ENCODE measurements at regions not wholly inside any gene's neighbourhood (a gene's known extent, or its start where the extent isn't known, plus 50 kb on each side); places are given as distances from the start of the nearest gene placed in this dataset.

DNA sequence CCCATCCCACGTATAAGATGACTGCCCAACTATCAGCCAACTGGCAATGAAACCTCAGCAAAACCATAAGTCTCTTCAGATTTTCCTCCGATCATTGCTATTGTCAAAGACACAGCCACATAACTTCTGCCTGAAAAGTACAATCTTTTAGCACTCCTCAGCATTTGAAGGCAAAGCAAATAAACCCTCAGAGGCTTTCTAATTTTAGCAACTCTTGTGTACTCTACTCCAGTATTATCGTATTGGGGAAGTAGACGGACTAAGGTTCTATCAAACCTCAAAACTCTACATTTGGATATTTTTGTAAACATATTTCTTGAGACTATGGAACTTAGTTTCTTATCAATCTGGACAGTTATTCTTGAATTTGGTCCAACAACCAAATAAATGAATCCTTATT, 1206.2 kb upstream of the NCAM2 start:
- TF ChIP-seq MAX (IDR thresholded peaks at IDR 0.05; ENCODE audit: low read depth, low read length) = no peak
- TF ChIP-seq, protein P1, sequence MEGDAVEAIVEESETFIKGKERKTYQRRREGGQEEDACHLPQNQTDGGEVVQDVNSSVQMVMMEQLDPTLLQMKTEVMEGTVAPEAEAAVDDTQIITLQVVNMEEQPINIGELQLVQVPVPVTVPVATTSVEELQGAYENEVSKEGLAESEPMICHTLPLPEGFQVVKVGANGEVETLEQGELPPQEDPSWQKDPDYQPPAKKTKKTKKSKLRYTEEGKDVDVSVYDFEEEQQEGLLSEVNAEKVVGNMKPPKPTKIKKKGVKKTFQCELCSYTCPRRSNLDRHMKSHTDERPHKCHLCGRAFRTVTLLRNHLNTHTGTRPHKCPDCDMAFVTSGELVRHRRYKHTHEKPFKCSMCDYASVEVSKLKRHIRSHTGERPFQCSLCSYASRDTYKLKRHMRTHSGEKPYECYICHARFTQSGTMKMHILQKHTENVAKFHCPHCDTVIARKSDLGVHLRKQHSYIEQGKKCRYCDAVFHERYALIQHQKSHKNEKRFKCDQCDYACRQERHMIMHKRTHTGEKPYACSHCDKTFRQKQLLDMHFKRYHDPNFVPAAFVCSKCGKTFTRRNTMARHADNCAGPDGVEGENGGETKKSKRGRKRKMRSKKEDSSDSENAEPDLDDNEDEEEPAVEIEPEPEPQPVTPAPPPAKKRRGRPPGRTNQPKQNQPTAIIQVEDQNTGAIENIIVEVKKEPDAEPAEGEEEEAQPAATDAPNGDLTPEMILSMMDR (IDR thresholded peaks at IDR 0.05; ENCODE audit: low read depth, low read length) = no peak
- TF ChIP-seq POLR2A (IDR thresholded peaks at IDR 0.05; ENCODE audit: extremely low read depth, insufficient read length) = no peak
- no peak for TF ChIP-seq MYC (IDR thresholded peaks at IDR 0.05; ENCODE audit: low read depth, low read length)
- no peak for DNase-seq (ENCODE audit: low read depth)
- H3K4me3 ChIP-seq (ENCODE audit: low read depth, low read length) = no peak overlapping the region

DNA sequence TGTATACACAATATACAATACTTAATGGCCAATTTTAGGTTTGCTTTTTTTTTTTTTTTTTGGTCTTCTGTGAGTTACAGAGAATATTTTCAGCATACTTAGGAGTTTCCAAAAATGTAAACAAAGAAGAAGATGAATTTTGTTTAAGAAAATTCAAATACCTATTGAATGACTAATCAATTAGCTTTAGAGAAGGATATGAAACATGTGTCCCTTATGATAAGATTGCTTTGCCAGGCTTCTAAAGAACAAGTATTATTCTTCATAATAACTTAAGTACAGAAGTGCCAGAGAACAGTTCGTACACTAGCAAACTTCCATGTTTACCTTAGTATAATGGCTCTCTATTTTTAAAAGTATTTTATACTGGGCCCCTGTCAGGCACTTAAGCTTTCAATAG, 1191.0 kb upstream of the NCAM2 start:
- TF ChIP-seq MYC (IDR thresholded peaks at IDR 0.05; ENCODE audit: low read depth, low read length) = no peak
- TF ChIP-seq, protein P1 (IDR thresholded peaks at IDR 0.05; ENCODE audit: low read depth, low read length) = no peak
- no peak for TF ChIP-seq MAX (IDR thresholded peaks at IDR 0.05; ENCODE audit: low read depth, low read length)
- no peak for TF ChIP-seq POLR2A (IDR thresholded peaks at IDR 0.05; ENCODE audit: extremely low read depth, insufficient read length)
- no peak overlapping the region for H3K4me3 ChIP-seq (ENCODE audit: low read depth, low read length)
- DNase-seq (ENCODE audit: low read depth) = no peak

GRCh38 chr21:19810779-19811178, 1187.4 kb upstream of the NCAM2 start:
- no peak overlapping the region for H3K4me3 ChIP-seq (ENCODE audit: low read depth, low read length)
- TF ChIP-seq POLR2A (IDR thresholded peaks at IDR 0.05; ENCODE audit: extremely low read depth, insufficient read length) (no peak), MAX (IDR thresholded peaks at IDR 0.05; ENCODE audit: low read depth, low read length) (no peak), MYC (IDR thresholded peaks at IDR 0.05; ENCODE audit: low read depth, low read length) (no peak)
- DNase-seq (ENCODE audit: low read depth) = peak; percentile 15

- H3K4me3 ChIP-seq (ENCODE audit: low read depth, low read length) = no peak overlapping the region
- no peak for DNase-seq (ENCODE audit: low read depth)
- TF ChIP-seq POLR2A (IDR thresholded peaks at IDR 0.05; ENCODE audit: extremely low read depth, insufficient read length) (no peak), MYC (IDR thresholded peaks at IDR 0.05; ENCODE audit: low read depth, low read length) (no peak), MAX (IDR thresholded peaks at IDR 0.05; ENCODE audit: low read depth, low read length) (no peak)
- TF ChIP-seq, protein P1 (IDR thresholded peaks at IDR 0.05; ENCODE audit: low read depth, low read length) = no peak
These were observed 1167.8 kb upstream of the NCAM2 start for GRCh38 chr21:19830446-19830845.

- no peak overlapping the region for H3K4me3 ChIP-seq (ENCODE audit: low read depth, low read length)
- no peak for DNase-seq (ENCODE audit: low read depth)
- TF ChIP-seq MAX (IDR thresholded peaks at IDR 0.05; ENCODE audit: low read depth, low read length) (no peak), POLR2A (IDR thresholded peaks at IDR 0.05; ENCODE audit: extremely low read depth, insufficient read length) (no peak), MYC (IDR thresholded peaks at IDR 0.05; ENCODE audit: low read depth, low read length) (no peak)
- TF ChIP-seq, protein P1 (IDR thresholded peaks at IDR 0.05; ENCODE audit: low read depth, low read length) = no peak
These were observed 1165.7 kb upstream of the NCAM2 start for GRCh38 chr21:19832551-19832950.

- DNase-seq (ENCODE audit: low read depth) = no peak
- no peak for TF ChIP-seq POLR2A (IDR thresholded peaks at IDR 0.05; ENCODE audit: extremely low read depth, insufficient read length)
- no peak for TF ChIP-seq MYC (IDR thresholded peaks at IDR 0.05; ENCODE audit: low read depth, low read length)
- no peak for TF ChIP-seq MAX (IDR thresholded peaks at IDR 0.05; ENCODE audit: low read depth, low read length)
- TF ChIP-seq, protein P1 (IDR thresholded peaks at IDR 0.05; ENCODE audit: low read depth, low read length) = no peak
- no peak overlapping the region for H3K4me3 ChIP-seq (ENCODE audit: low read depth, low read length)
These were observed 1165.1 kb upstream of the NCAM2 start for GRCh38 chr21:19833082-19833481.
